ENCODE measurements at regions not wholly inside any gene's neighbourhood (a gene's known extent, or its start where the extent isn't known, plus 50 kb on each side); places are given as distances from the start of the nearest gene placed in this dataset.

GRCh38 chr11:41522391-41522790 lies 62.9 kb upstream of the LRRC4C start:
- no peak for TF ChIP-seq CTCF (conservative IDR thresholded peaks at IDR 0.05 in 1 of 2, IDR thresholded peaks at IDR 0.05 in 1 of 2; ENCODE audit: low read depth in 1 of 2, low read length in 2 of 2)
- no peak for TF ChIP-seq EZH2 (IDR thresholded peaks at IDR 0.05; ENCODE audit: low read length, missing control alignments)
